ENCODE measurements at regions not wholly inside any gene's neighbourhood (a gene's known extent, or its start where the extent isn't known, plus 50 kb on each side); places are given as distances from the start of the nearest gene placed in this dataset.

DNA sequence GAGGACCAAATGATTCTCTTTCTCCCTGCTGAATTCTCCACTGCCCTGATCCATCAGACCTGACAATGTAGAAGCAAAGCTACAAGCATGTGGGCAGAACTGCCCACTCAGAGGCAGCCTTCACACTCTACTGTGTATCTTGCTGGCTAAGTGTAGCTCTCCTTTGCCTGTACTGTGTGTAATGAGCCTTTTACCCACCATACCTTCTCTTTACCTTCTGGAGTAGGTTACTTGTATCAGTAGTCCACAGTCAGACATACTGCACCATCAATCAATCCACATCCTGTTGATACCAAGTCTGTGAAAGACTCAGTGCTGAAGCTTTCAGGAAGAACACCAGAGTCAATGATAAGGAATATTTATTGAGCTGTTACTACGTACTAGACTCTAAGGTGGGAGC lies 440.7 kb upstream of the ARHGEF26 start:
- H3K9me3 ChIP-seq = no peaks in the 10 kb centered on the region
- intact Hi-C loops (cut with DNase I) = no loop called here
- no peak overlapping the region for H3K27ac ChIP-seq
- no peak for ATAC-seq
- no peak overlapping the region for H3K4me3 ChIP-seq
- no peak for TF ChIP-seq POLR2A (IDR thresholded peaks at IDR 0.05)
- TF ChIP-seq, protein P1, sequence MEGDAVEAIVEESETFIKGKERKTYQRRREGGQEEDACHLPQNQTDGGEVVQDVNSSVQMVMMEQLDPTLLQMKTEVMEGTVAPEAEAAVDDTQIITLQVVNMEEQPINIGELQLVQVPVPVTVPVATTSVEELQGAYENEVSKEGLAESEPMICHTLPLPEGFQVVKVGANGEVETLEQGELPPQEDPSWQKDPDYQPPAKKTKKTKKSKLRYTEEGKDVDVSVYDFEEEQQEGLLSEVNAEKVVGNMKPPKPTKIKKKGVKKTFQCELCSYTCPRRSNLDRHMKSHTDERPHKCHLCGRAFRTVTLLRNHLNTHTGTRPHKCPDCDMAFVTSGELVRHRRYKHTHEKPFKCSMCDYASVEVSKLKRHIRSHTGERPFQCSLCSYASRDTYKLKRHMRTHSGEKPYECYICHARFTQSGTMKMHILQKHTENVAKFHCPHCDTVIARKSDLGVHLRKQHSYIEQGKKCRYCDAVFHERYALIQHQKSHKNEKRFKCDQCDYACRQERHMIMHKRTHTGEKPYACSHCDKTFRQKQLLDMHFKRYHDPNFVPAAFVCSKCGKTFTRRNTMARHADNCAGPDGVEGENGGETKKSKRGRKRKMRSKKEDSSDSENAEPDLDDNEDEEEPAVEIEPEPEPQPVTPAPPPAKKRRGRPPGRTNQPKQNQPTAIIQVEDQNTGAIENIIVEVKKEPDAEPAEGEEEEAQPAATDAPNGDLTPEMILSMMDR (IDR thresholded peaks at IDR 0.05) = no peak
- no peaks in the 10 kb centered on the region for H3K4me1 ChIP-seq
- no peak for DNase-seq
- H3K27me3 ChIP-seq = no peaks in the 10 kb centered on the region
- 9% methylated on average over 1 of the region's 1 CpG for WGBS (ENCODE audit: insufficient coverage, low coverage, low lambda C conversion rate, missing lambda C conversion rate)
- H3K36me3 ChIP-seq = no peaks in the 10 kb centered on the region

DNA sequence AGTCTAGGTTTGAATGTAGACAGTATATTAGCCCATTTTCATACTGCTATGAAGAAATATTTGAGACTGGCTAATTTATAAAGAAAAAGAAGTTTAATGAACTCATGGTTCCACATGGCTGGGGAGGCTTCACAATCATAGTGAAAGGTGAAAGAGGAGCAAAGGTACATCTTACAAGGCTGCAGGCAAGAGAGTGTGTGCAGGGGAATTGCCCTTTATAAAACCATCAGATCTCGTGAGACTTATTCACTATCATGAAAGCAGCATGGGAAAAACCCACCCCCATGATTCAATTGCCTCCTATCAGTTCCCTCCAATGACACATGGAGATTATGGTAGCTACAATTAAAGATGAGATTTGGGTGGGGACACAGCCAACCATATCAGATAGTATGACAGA lies 440.1 kb upstream of the ARHGEF26 start:
- intact Hi-C loops (cut with DNase I) = no loop called here
- no peaks in the 10 kb centered on the region for H3K9me3 ChIP-seq
- ATAC-seq (no peak), DNase-seq (no peak)
- 33% methylated on average over 1 of the region's 1 CpG for WGBS (ENCODE audit: insufficient coverage, low coverage, low lambda C conversion rate, missing lambda C conversion rate)
- no peak for TF ChIP-seq POLR2A (IDR thresholded peaks at IDR 0.05)
- TF ChIP-seq, protein P1 (IDR thresholded peaks at IDR 0.05) = no peak
- H3K36me3 ChIP-seq = no peaks in the 10 kb centered on the region
- H3K27ac ChIP-seq = no peak overlapping the region
- H3K4me3 ChIP-seq = no peak overlapping the region
- no peaks in the 10 kb centered on the region for H3K27me3 ChIP-seq
- H3K4me1 ChIP-seq = no peaks in the 10 kb centered on the region

DNA sequence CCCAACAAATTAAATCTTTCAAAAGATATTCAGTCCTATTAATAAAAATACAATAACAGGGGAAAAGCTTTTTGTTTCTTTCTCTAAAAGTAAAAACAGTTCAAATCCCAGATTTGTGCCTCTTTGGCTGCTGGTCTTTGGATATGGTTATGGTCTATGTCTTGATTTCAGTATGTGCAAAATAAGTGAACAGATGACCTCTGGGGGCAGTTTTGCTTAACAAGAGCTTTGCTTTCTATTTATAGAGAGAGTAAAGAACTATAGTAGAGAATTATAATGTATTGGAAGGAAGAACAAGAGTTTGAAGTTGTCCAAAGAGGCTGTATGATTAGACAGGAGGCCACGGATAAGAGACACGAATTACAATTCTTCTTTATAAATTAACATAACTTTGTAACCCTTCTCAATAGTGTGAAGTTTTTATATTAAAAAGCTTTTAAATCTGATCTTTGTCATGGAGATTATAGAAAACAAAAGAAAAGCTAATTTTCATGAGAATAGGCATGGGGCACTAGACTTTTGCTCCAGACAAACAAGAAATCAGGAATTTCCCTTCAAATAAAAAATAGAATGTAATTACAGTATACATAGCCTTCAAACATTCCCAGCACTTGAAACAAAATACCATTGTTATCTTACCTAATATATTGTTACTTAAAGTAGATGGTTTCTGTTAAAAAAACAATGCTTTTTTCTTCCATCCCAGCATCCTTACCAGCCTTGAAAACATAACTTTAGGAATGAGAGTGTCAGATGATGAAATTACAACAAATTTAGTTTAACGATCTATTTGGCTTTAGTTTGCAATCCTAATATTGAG lies 432.7 kb upstream of the ARHGEF26 start:
- Histone ChIP-seq H3K36me3 (no peaks in the 10 kb centered on the region), H3K27me3 (no peaks in the 10 kb centered on the region), H3K4me3 (no peak overlapping the region), H3K4me1 (no peaks in the 10 kb centered on the region), H3K27ac (no peak overlapping the region), H3K9me3 (no peaks in the 10 kb centered on the region)
- intact Hi-C loops (cut with DNase I) = no loop called here
- TF ChIP-seq, protein P1 (IDR thresholded peaks at IDR 0.05) = no peak
- no peak for TF ChIP-seq POLR2A (IDR thresholded peaks at IDR 0.05)
- WGBS (ENCODE audit: insufficient coverage, low coverage, low lambda C conversion rate, missing lambda C conversion rate) = 69% methylated on average over 3 of the region's 3 CpGs
- no peak for DNase-seq
- no peak for ATAC-seq

DNA sequence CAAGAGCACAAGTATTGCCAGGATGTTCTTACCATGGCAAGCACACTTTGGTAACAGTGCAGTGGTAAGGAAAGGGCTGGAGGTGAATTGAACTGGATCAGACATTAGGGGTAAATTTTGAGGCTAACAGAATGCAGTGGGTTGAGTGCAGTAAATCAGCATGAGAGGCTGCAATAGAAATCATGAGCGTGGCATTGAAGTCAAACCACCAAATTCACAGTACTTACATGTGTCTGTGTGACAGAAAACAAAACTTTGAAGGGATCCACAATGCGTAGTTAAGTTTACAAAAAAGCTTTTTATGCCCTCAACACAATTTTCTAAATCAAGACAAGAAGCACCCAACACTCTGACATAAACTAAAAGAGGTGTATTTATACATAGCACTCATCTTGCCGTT lies 428.0 kb upstream of the ARHGEF26 start:
- no peaks in the 10 kb centered on the region for H3K9me3 ChIP-seq
- H3K27me3 ChIP-seq = no peaks in the 10 kb centered on the region
- H3K27ac ChIP-seq = no peak overlapping the region
- WGBS (ENCODE audit: insufficient coverage, low coverage, low lambda C conversion rate, missing lambda C conversion rate) = 61% methylated on average over 3 of the region's 3 CpGs
- TF ChIP-seq POLR2A (IDR thresholded peaks at IDR 0.05) = no peak
- TF ChIP-seq, protein P1 (IDR thresholded peaks at IDR 0.05) = no peak
- H3K36me3 ChIP-seq = no peaks in the 10 kb centered on the region
- intact Hi-C loops (cut with DNase I) = no loop called here
- ATAC-seq = no peak
- no peaks in the 10 kb centered on the region for H3K4me1 ChIP-seq
- H3K4me3 ChIP-seq = no peak overlapping the region
- DNase-seq = no peak
